RWPE1 (cell line): ENCODE measurements at regions not wholly inside any gene's neighbourhood (a gene's known extent, or its start where the extent isn't known, plus 50 kb on each side); places are given as distances from the start of the nearest gene placed in this dataset.

Experiments used
- CTCF ChIA-PET: fragments of 350-600 bp; sonication (Branson Sonifier 250); formaldehyde crosslinking; extraction: SDS; loops from one replicate; lab custom pipeline; 2021; lab: Yijun Ruan, JAX
- POLR2A ChIA-PET: fragments of 400-600 bp; formaldehyde crosslinking; extraction: SDS; loops from one replicate; lab custom pipeline; 2020; ENCODE audit warnings: antibody characterized with exemption; ENCODE audit not compliant: low non-redundant PET; lab: Yijun Ruan, JAX
- DNase-seq: peaks from one replicate; pipeline ENCODE4 v3.0.0; 2012; ENCODE audit warnings: low spot score
- H3K27ac ChIP-seq: fragments of 450-650 bp; 2 replicates; pipeline ENCODE4 v1.5.1; 2017
- CTCF ChIP-seq: fragments of 450-650 bp; conservative IDR thresholded peaks from 2 replicates; pipeline ENCODE4 v1.5.1; 2017; ENCODE audit warnings: low read depth, mild to moderate bottlenecking

- POLR2A ChIA-PET: no interaction called here
- TF ChIP-seq CTCF: no peak
- no peak overlapping the region for H3K27ac ChIP-seq
- no peak for DNase-seq
- CTCF ChIA-PET: interaction anchor here (0.6 kb wide), 1 partner anchor 714 kb away, joined by 3 read pairs; no protein-coding TSS in a partner anchor
Observed at GRCh38 chr1:189424746-189425331, 1052.8 kb downstream of the BRINP3 start.

GRCh38 chr1:189429610-189430009 lies 1048.1 kb downstream of the BRINP3 start:
- CTCF ChIA-PET: interaction anchor here (0.7 kb wide), 2 partner anchors 450 to 1027 kb away, joined by 3 read pairs; no protein-coding TSS in a partner anchor
- POLR2A ChIA-PET: no interaction called here
- peak; percentile 24; the same call in 1 of the 2 replicates for TF ChIP-seq CTCF
- no peak for DNase-seq
- H3K27ac ChIP-seq: no peak overlapping the region

- CTCF ChIA-PET: interaction anchor here (1.0 kb wide), 1 partner anchor 890 kb away, joined by 3 read pairs; no protein-coding TSS in a partner anchor
- no peak for DNase-seq
- POLR2A ChIA-PET: no interaction called here
Observed at GRCh38 chr1:189431447-189431846, 1046.2 kb downstream of the BRINP3 start.

GRCh38 chr1:189432753-189433152 lies 1044.9 kb downstream of the BRINP3 start:
- ChIA-PET POLR2A (no interaction called here), CTCF (no interaction called here)
- no peak overlapping the region for H3K27ac ChIP-seq
- no peak for DNase-seq
- no peak for TF ChIP-seq CTCF

More at GRCh38 chr1:189431447-189431846, 1046.2 kb downstream of the BRINP3 start:
- TF ChIP-seq CTCF: no peak
- H3K27ac ChIP-seq: no peak overlapping the region

GRCh38 chr1:189434461-189434860 lies 1043.2 kb downstream of the BRINP3 start:
- ChIA-PET POLR2A (no interaction called here), CTCF (no interaction called here)
- H3K27ac ChIP-seq: no peak overlapping the region
- no peak for TF ChIP-seq CTCF
- no peak for DNase-seq

GRCh38 chr1:189435398-189435797 lies 1042.3 kb downstream of the BRINP3 start:
- CTCF ChIA-PET: no interaction called here
- DNase-seq: no peak
- TF ChIP-seq CTCF: no peak
- H3K27ac ChIP-seq: no peak overlapping the region
- POLR2A ChIA-PET: interaction anchor here (0.5 kb wide), 1 partner anchor 714 kb away, joined by 4 read pairs; no protein-coding TSS in a partner anchor
